H9 (cell line): ENCODE measurements at regions not wholly inside any gene's neighbourhood (a gene's known extent, or its start where the extent isn't known, plus 50 kb on each side); places are given as distances from the start of the nearest gene placed in this dataset.

Source experiments
- DNase-seq: peaks from one replicate; pipeline ENCODE4 v3.0.0-alpha.2; 2017
- H2AFZ ChIP-seq: one replicate; pipeline ENCODE4 v1.6.1; 2013; ENCODE audit warnings: mild to moderate bottlenecking, low read length, control low read depth, moderate library complexity
- H2AK5ac ChIP-seq: 2 replicates; pipeline ENCODE4 v1.6.1; 2013; ENCODE audit warnings: low read length, control low read depth, mixed read lengths; ENCODE audit not compliant: insufficient read length
- H2BK120ac ChIP-seq: one replicate; pipeline ENCODE4 v1.6.1; 2013; ENCODE audit warnings: low read depth, mild to moderate bottlenecking, low read length, control low read depth, inconsistent platforms; ENCODE audit not compliant: poor library complexity, severe bottlenecking
- H2BK12ac ChIP-seq: 2 replicates; pipeline ENCODE4 v1.6.1; 2013; ENCODE audit warnings: low read length, control low read depth, mixed read lengths, low read depth; ENCODE audit not compliant: insufficient read length
- H2BK15ac ChIP-seq: 2 replicates; pipeline ENCODE4 v1.6.1; 2013; ENCODE audit warnings: low read depth, low read length, control low read depth
- H2BK20ac ChIP-seq: one replicate; pipeline ENCODE4 v1.6.1; 2013; ENCODE audit warnings: low read depth, mild to moderate bottlenecking, low read length, control low read depth, inconsistent platforms; ENCODE audit not compliant: poor library complexity, severe bottlenecking
- H2BK5ac ChIP-seq: 2 replicates; pipeline ENCODE4 v1.6.1; 2013; ENCODE audit warnings: low read length, control low read depth, mixed read lengths; ENCODE audit not compliant: insufficient read length
- H3K14ac ChIP-seq: 2 replicates; pipeline ENCODE4 v1.6.1; 2013; ENCODE audit warnings: low read length, control low read depth; ENCODE audit not compliant: insufficient read depth
- H3K18ac ChIP-seq: 2 replicates; pipeline ENCODE4 v1.6.1; 2013; ENCODE audit warnings: low read depth, mild to moderate bottlenecking, mixed read lengths, low read length, control low read depth; ENCODE audit not compliant: insufficient read length
- H3K23ac ChIP-seq: 2 replicates; pipeline ENCODE4 v1.6.1; 2013; ENCODE audit warnings: low read length, control low read depth, mixed read lengths, low read depth; ENCODE audit not compliant: insufficient read length
- H3K23me2 ChIP-seq: 2 replicates; pipeline ENCODE4 v1.6.1; 2013; ENCODE audit warnings: low read depth, mild to moderate bottlenecking, mixed read lengths, low read length, control low read depth; ENCODE audit not compliant: insufficient read length, poor library complexity, severe bottlenecking
- H3K27ac ChIP-seq: 2 replicates; pipeline ENCODE4 v1.5.1; 2013; ENCODE audit warnings: low read length, control low read depth, mixed read lengths, low read depth; ENCODE audit not compliant: insufficient read length
- H3K27me3 ChIP-seq: 2 replicates; pipeline ENCODE4 v1.6.1; 2013; ENCODE audit warnings: low read length, control low read depth, inconsistent platforms; ENCODE audit not compliant: insufficient read depth
- H3K4ac ChIP-seq: 2 replicates; pipeline ENCODE4 v1.6.1; 2013; ENCODE audit warnings: low read depth, mild to moderate bottlenecking, control low read depth, inconsistent platforms, low read length, moderate library complexity
- H3K4me1 ChIP-seq: 2 replicates; pipeline ENCODE4 v1.6.1; 2013; ENCODE audit warnings: low read length, control low read depth, inconsistent platforms; ENCODE audit not compliant: insufficient read depth
- H3K4me2 ChIP-seq: 2 replicates; pipeline ENCODE4 v1.6.1; 2013; ENCODE audit warnings: low read length, control low read depth, mixed read lengths; ENCODE audit not compliant: insufficient read length, insufficient read depth
- H3K56ac ChIP-seq: 2 replicates; pipeline ENCODE4 v1.6.1; 2013; ENCODE audit warnings: low read depth, mild to moderate bottlenecking, mixed read lengths, low read length, control low read depth; ENCODE audit not compliant: insufficient read length
- H3K79me1 ChIP-seq: 2 replicates; pipeline ENCODE4 v1.6.1; 2013; ENCODE audit warnings: low read depth, mild to moderate bottlenecking, moderate library complexity, low read length, control low read depth, inconsistent platforms; ENCODE audit not compliant: insufficient read depth, poor library complexity, severe bottlenecking
- H3K79me2 ChIP-seq: 2 replicates; pipeline ENCODE4 v1.6.1; 2013; ENCODE audit warnings: low read length, control low read depth, inconsistent platforms; ENCODE audit not compliant: insufficient read depth
- H3K9ac ChIP-seq: 2 replicates; pipeline ENCODE4 v1.6.1; 2013; ENCODE audit warnings: low read length, control low read depth, mixed read lengths; ENCODE audit not compliant: insufficient read length; ENCODE audit errors: extremely low read depth
- H3K9me3 ChIP-seq: one replicate; pipeline ENCODE4 v1.6.1; 2013; ENCODE audit warnings: low read depth, low read length, inconsistent platforms; ENCODE audit not compliant: control insufficient read depth
- H3T11ph ChIP-seq: one replicate; pipeline ENCODE4 v1.6.1; 2013; ENCODE audit warnings: mild to moderate bottlenecking, low read length, control low read depth, inconsistent platforms
- H4K20me1 ChIP-seq: one replicate; pipeline ENCODE4 v1.6.1; 2013; ENCODE audit not compliant: control insufficient read depth, insufficient read length, insufficient read depth
- H4K5ac ChIP-seq: 2 replicates; pipeline ENCODE4 v1.6.1; 2013; ENCODE audit warnings: low read depth, mild to moderate bottlenecking, mixed read lengths, low read length, control low read depth; ENCODE audit not compliant: insufficient read length
- H4K8ac ChIP-seq: replicated peaks from 2 replicates; pipeline ENCODE4 v1.6.1; 2013; ENCODE audit warnings: low read length, control low read depth, mixed read lengths, low read depth; ENCODE audit not compliant: insufficient read length
- H4K91ac ChIP-seq: 2 replicates; pipeline ENCODE4 v1.6.1; 2013; ENCODE audit warnings: low read depth, mild to moderate bottlenecking, moderate library complexity, mixed read lengths, low read length, control low read depth; ENCODE audit not compliant: insufficient read length
- H3K27ac Mint-ChIP-seq, 3 experiments: 2 replicates in 2 of 3; 3 replicates in 1 of 3; pipeline ENCODE4 v1.8.0; 2020 to 2021; ENCODE audit warnings: mixed read lengths in 3 of 3, mild to moderate bottlenecking in 1 of 3, moderate library complexity in 1 of 3
- H3K27me3 Mint-ChIP-seq: 2 replicates; pipeline ENCODE4 v1.8.0; 2021; ENCODE audit warnings: low read depth, mild to moderate bottlenecking, moderate library complexity, mixed read lengths
- H3K36me3 Mint-ChIP-seq, 3 experiments: 2 replicates in 2 of 3; 3 replicates in 1 of 3; pipeline ENCODE4 v1.8.0; 2020 to 2021; ENCODE audit warnings: low read depth in 3 of 3, mixed read lengths in 3 of 3; ENCODE audit not compliant: insufficient read depth in 1 of 3
- H3K4me1 Mint-ChIP-seq, 2 experiments: 2 replicates each; pipeline ENCODE4 v1.8.0; 2020; ENCODE audit warnings: mixed read lengths in 2 of 2
- H3K4me3 Mint-ChIP-seq, 2 experiments: 2 replicates in 1 of 2; 3 replicates in 1 of 2; pipeline ENCODE4 v1.8.0; 2020 to 2021; ENCODE audit warnings: mild to moderate bottlenecking in 2 of 2, mixed read lengths in 2 of 2, moderate library complexity in 1 of 2
- H3K9me3 Mint-ChIP-seq, 2 experiments: 2 replicates in 1 of 2; 3 replicates in 1 of 2; pipeline ENCODE4 v1.8.0; 2020; ENCODE audit warnings: mild to moderate bottlenecking in 2 of 2, mixed read lengths in 2 of 2, moderate library complexity in 1 of 2
- CTCF ChIP-seq: fragments of 200-600 bp; sonication (generic); conservative IDR thresholded peaks from 3 replicates; pipeline ENCODE4 v1.8.0; 2021; ENCODE audit warnings: antibody characterized with exemption, mild to moderate bottlenecking

GRCh38 chr10:92753865-92754264 lies 64.1 kb downstream of the HHEX start:
- Mint-ChIP-seq H3K27me3 (peaks cover 8% of the 10 kb centered on the region), H3K36me3 (no peaks in the 10 kb centered on the region), H3K4me1 (peaks cover 10 to 21% of the 10 kb centered on the region in 2 experiments), H3K9me3 (no peaks in the 10 kb centered on the region), H3K27ac (no peak overlapping the region), H3K4me3 (no peak overlapping the region)
- Histone ChIP-seq H3K27me3 (no peaks in the 10 kb centered on the region), H3K9ac (no peak overlapping the region), H3T11ph (no peak overlapping the region), H3K23me2 (no peaks in the 10 kb centered on the region), H2BK15ac (no peak overlapping the region), H4K8ac (no peak overlapping the region), H2BK20ac (no peak overlapping the region), H4K20me1 (no peaks in the 10 kb centered on the region), H3K79me2 (no peaks in the 10 kb centered on the region), H3K18ac (no peak overlapping the region), H3K14ac (no peak overlapping the region), H3K79me1 (no peaks in the 10 kb centered on the region), H3K23ac (no peak overlapping the region), H2BK5ac (no peak overlapping the region), H4K5ac (no peak overlapping the region), H2BK120ac (no peak overlapping the region), H3K4me1 (no peaks in the 10 kb centered on the region), H2AK5ac (no peak overlapping the region), H3K4me2 (no peak overlapping the region), H4K91ac (no peak overlapping the region), H2AFZ (no peak overlapping the region), H2BK12ac (no peak overlapping the region), H3K9me3 (no peaks in the 10 kb centered on the region), H3K27ac (no peak overlapping the region), H3K56ac (no peak overlapping the region), H3K4ac (no peak overlapping the region)
- no peak for DNase-seq
- TF ChIP-seq CTCF = no peak
